ENCODE measurements at regions not wholly inside any gene's neighbourhood (a gene's known extent, or its start where the extent isn't known, plus 50 kb on each side); places are given as distances from the start of the nearest gene placed in this dataset.

GRCh38 chr16:74232806-74233465, 63.7 kb upstream of the PSMD7 start (continued):
- TF ChIP-seq CTCF (IDR thresholded peaks at IDR 0.05; ENCODE audit: control extremely low read depth in 1 of 3, insufficient read depth in 1 of 3, low read depth in 1 of 3, low read length in 3 of 3), result no peak
- TF ChIP-seq SIX5 (IDR thresholded peaks at IDR 0.05; ENCODE audit: low read depth, low read length), result no peak
- TF ChIP-seq TAF7 (optimal IDR thresholded peaks at IDR 0.05; ENCODE audit: borderline replicate concordance, low read depth, low read length), result no peak
- TF ChIP-seq TEAD4 (IDR thresholded peaks at IDR 0.05; ENCODE audit: low read depth, low read length), result no peak
- TF ChIP-seq YY1 (IDR thresholded peaks at IDR 0.05; ENCODE audit: low read depth, low read length), result no peak
- TF ChIP-seq JUND (IDR thresholded peaks at IDR 0.05; ENCODE audit: low read length), result no peak
- no peak for TF ChIP-seq E2F6 (IDR thresholded peaks at IDR 0.05)

Measured in H1 (cell line).